ENCODE measurements at regions not wholly inside any gene's neighbourhood (a gene's known extent, or its start where the extent isn't known, plus 50 kb on each side); places are given as distances from the start of the nearest gene placed in this dataset.
"Not testable (repeated sequence)": the region's sequence is repeated elsewhere in the genome, so short reads cannot be mapped to it uniquely, and the experiment has no call there.

GRCh38 chr2:17184512-17184911, 333.7 kb downstream of the RAD51AP2 start:
- no peak for DNase-seq

GRCh38 chr2:17182399-17182798, 335.8 kb downstream of the RAD51AP2 start:
- DNase-seq, result no peak

GRCh38 chr2:17181051-17181752, 337.0 kb downstream of the RAD51AP2 start:
- no peak for DNase-seq

GRCh38 chr2:17179145-17179808, 339.0 kb downstream of the RAD51AP2 start:
- DNase-seq, result no peak

GRCh38 chr2:17177088-17177487, 341.2 kb downstream of the RAD51AP2 start:
- DNase-seq, result no peak

GRCh38 chr2:17171446-17172049, 346.7 kb downstream of the RAD51AP2 start:
- DNase-seq, result peak; percentile 86

- DNase-seq, result no peak
These were observed 351.7 kb downstream of the RAD51AP2 start for GRCh38 chr2:17166506-17166905.

GRCh38 chr2:17164550-17164949, 353.7 kb downstream of the RAD51AP2 start:
- DNase-seq, result no peak

GRCh38 chr2:17163638-17164037, 354.6 kb downstream of the RAD51AP2 start:
- DNase-seq, result no peak

- DNase-seq, result no peak
These were observed 355.5 kb downstream of the RAD51AP2 start for GRCh38 chr2:17162713-17163112.

GRCh38 chr2:17160594-17160993, 357.6 kb downstream of the RAD51AP2 start:
- no peak for DNase-seq

- DNase-seq, result no peak
These were observed 362.2 kb downstream of the RAD51AP2 start for GRCh38 chr2:17156086-17156485.

- no peak for DNase-seq
These were observed 368.3 kb downstream of the RAD51AP2 start for GRCh38 chr2:17149945-17150344.

- DNase-seq, result peak; percentile 64
These were observed 369.7 kb downstream of the RAD51AP2 start for GRCh38 chr2:17148407-17149145.

GRCh38 chr2:17146358-17146757, 371.9 kb downstream of the RAD51AP2 start:
- no peak for DNase-seq

- no peak for DNase-seq
These were observed 381.4 kb downstream of the RAD51AP2 start for GRCh38 chr2:17136877-17137276.

- no peak for DNase-seq
These were observed 382.0 kb downstream of the RAD51AP2 start for GRCh38 chr2:17136231-17136630.

- DNase-seq, result no peak
These were observed 382.6 kb downstream of the RAD51AP2 start for GRCh38 chr2:17135619-17136018.

GRCh38 chr2:17133052-17133671, 385.1 kb downstream of the RAD51AP2 start:
- no peak for DNase-seq

GRCh38 chr2:17130627-17131026, 387.6 kb downstream of the RAD51AP2 start:
- not testable (repeated sequence) for DNase-seq

- DNase-seq, result no peak
These were observed 392.1 kb downstream of the RAD51AP2 start for GRCh38 chr2:17125989-17126620.

GRCh38 chr2:17124575-17125318, 393.5 kb downstream of the RAD51AP2 start:
- DNase-seq, result no peak

All from islet precursor cell (in vitro differentiated cells).